ENCODE measurements at regions not wholly inside any gene's neighbourhood (a gene's known extent, or its start where the extent isn't known, plus 50 kb on each side); places are given as distances from the start of the nearest gene placed in this dataset.
"Not testable (repeated sequence)": the region's sequence is repeated elsewhere in the genome, so short reads cannot be mapped to it uniquely, and the experiment has no call there.

- FAIRE-seq; DNase-seq (ENCODE audit: low spot score): not testable (repeated sequence)
Measured at GRCh38 chr2:87476223-87476872, 271.5 kb upstream of the PLGLB2 start.

- DNase-seq (ENCODE audit: low spot score); FAIRE-seq: not testable (repeated sequence)
Measured at GRCh38 chr2:87476936-87477335, 271.0 kb upstream of the PLGLB2 start.

- not testable (repeated sequence) for DNase-seq (ENCODE audit: low spot score); FAIRE-seq
Measured at GRCh38 chr2:87477669-87478428, 270.0 kb upstream of the PLGLB2 start.

DNA sequence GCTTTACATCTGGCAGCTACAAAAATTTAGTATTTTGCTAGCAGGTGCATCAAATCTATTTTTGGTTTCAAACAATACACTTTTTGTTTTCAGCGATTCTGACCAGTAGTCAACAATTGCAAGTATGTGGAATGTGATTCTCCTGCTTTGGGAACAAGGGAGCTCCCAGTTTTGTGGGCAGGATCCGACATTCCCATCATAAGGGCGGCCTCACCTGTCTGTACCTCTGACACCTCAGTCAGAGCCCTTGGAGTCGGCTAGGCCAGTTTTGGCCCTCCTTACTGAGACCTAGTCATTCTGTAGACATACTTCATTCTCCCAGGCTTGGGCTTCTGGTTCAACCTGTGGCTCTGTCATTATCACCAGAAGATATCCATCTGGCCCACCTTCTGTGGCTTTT lies 269.0 kb upstream of the PLGLB2 start:
- DNase-seq (ENCODE audit: low spot score); FAIRE-seq: not testable (repeated sequence)

DNA sequence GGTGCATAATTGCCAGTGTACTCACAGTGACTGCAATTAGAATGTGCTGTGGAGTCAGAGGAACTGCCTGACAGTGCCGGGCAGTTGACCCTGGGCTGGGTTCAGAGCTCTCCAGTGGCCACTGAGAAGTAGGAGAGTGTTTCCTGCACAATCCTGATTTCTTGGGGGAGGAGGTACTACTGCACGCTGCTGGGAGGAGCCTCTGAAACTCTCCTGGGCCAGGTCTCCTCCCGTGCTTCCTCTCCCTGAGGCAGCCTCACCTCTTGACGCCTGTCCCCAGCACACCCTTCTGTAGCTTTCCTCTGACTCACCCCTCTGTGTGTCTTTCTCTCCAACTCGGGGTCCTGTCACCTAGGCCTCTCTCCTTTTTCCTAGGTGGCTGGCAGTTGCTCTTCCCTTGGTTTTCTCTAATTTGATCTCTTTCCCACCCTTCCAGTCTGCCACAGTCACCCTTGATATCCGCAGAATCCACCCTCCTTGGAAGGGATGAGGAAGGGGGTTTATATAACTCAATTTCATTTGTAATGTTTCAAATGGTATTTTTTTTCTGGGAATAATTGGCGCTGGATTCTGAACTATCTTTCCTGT lies 264.7 kb upstream of the PLGLB2 start:
- peak; percentile 48 for FAIRE-seq
- peak; percentile 46 for DNase-seq (ENCODE audit: low spot score)

DNA sequence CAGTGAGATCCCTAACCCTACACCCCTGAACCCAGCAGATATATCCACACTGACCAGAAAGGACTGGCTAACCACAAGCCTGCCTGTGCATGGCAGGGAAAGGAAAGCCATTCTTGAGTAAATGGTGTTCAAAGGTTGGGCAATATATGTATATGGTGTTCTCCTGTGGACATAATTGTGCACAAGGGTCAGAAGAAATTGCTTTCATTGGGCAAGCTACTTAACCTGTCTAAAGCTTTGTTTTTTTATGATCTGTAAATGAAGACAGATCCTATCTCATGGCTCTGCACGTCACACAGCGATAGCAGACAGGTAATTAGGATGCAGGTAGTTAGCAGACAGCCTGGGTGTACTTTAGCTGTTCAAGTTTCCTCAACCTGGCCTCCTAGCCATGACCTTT lies 263.5 kb upstream of the PLGLB2 start:
- not testable (repeated sequence) for DNase-seq (ENCODE audit: low spot score); FAIRE-seq

GRCh38 chr2:87485455-87485854 lies 262.4 kb upstream of the PLGLB2 start:
- FAIRE-seq, result not testable (repeated sequence)

GRCh38 chr2:87485884-87486283 lies 262.0 kb upstream of the PLGLB2 start:
- peak; percentile 49 for FAIRE-seq
- not testable (repeated sequence) for DNase-seq (ENCODE audit: low spot score)

More at GRCh38 chr2:87485455-87485854, 262.4 kb upstream of the PLGLB2 start:
- DNase-seq (ENCODE audit: low spot score), result not testable (repeated sequence)

DNA sequence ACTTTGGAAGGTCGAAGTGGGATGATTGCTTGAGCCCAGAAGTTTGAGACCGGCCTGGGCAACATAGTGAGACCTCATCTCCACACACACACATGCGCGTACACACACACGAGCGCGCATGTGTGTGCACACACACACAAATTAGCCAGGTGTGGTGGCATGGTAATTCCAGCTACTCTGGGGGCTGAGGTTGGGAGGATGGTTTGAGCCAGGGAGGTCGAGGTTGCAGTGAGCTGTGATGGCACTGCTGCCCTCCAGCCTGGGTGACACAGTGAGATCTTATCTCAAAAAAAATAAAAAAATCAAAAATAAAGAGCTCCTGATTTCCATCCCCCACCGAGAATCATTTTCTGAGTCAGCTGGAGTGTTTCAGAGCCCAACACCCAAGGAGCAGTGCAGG lies 261.5 kb upstream of the PLGLB2 start:
- FAIRE-seq; DNase-seq (ENCODE audit: low spot score): not testable (repeated sequence)

DNA sequence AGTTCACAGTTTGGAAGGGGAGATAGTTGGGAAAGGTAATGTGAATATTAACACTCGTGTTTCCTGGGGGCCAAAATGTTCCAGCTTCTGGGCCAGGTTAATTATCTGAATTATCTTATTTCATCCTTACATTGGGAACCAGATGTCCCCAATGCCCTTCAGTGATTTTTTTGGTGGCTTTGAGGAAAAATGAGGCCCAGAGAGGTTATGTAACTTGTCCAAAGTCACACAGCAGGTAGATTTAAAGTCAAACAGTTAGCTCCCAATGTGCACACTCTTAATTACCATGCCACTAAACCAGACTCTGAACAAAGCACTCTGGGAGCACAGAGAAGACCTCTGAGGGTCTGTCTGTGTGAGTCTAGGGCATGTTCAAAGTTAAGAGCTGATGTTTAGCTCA lies 259.9 kb upstream of the PLGLB2 start:
- DNase-seq (ENCODE audit: low spot score); FAIRE-seq: not testable (repeated sequence)

GRCh38 chr2:87488991-87489390 lies 258.9 kb upstream of the PLGLB2 start:
- not testable (repeated sequence) for DNase-seq (ENCODE audit: low spot score); FAIRE-seq

- DNase-seq (ENCODE audit: low spot score); FAIRE-seq: not testable (repeated sequence)
Measured at GRCh38 chr2:87494846-87495245, 253.0 kb upstream of the PLGLB2 start.

- not testable (repeated sequence) for FAIRE-seq; DNase-seq (ENCODE audit: low spot score)
Measured at GRCh38 chr2:87495455-87495854, 252.4 kb upstream of the PLGLB2 start.

- FAIRE-seq, result peak; percentile 86
- DNase-seq (ENCODE audit: low spot score), result not testable (repeated sequence)
Measured at GRCh38 chr2:87496036-87497006, 251.6 kb upstream of the PLGLB2 start.

- not testable (repeated sequence) for FAIRE-seq; DNase-seq (ENCODE audit: low spot score)
Measured at GRCh38 chr2:87497135-87497534, 250.8 kb upstream of the PLGLB2 start.

- not testable (repeated sequence) for FAIRE-seq; DNase-seq (ENCODE audit: low spot score)
Measured at GRCh38 chr2:87497700-87498099, 250.2 kb upstream of the PLGLB2 start.

DNA sequence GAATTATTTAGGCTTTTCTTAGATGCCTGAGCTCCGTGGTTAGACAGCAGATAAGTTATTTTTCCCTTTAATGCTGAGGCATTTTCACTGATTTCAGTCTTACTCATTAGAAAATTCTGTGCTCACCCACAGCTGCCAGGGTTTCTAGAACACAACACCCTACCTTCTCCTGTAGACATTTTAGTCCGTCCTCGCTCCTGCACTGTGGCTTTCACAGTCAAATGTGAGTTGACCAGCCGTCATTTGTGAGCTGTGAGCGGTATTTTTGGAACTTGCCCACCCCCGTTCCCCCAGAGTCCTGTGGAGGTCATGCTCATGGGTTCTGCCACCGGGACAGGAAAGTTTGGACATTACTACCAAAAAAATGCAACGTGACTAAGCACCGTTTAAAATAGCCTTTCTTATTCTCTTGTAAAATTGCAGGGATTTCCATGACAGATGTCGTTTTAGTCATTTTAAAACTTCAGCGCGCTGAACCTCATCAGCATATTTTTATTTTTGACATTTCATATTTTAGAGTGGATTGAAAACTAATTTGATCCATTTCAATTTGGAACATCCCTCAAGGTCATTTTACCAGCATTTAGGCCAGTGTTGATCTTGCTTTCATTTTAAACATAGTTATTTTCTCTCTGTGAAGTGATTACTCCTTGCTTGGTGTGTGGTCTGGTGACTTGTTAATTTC lies 249.6 kb upstream of the PLGLB2 start:
- not testable (repeated sequence) for DNase-seq (ENCODE audit: low spot score); FAIRE-seq

GRCh38 chr2:87498854-87499238 lies 249.0 kb upstream of the PLGLB2 start:
- peak; percentile 55 for FAIRE-seq
- not testable (repeated sequence) for DNase-seq (ENCODE audit: low spot score)

DNA sequence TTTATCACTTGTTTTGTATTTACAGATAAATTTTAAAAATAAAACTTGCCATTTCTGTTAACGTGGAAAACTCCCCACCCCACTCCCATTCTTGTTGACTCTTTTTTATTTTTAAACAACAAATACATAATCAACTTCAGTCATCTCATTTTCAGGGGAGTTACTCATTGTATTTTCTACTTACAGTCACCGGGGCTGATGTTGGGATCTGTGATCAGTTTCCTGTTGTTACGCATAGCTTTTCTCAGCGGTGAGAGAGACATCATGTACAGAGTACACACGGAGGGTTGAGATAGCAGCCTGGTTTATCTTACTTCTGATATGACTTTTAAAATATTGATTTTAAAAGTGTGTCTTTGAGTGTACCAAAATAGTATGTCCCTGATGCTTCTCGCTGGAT lies 248.0 kb upstream of the PLGLB2 start:
- not testable (repeated sequence) for DNase-seq (ENCODE audit: low spot score)
- peak; percentile 45 for FAIRE-seq

GRCh38 chr2:87500421-87500820 lies 247.5 kb upstream of the PLGLB2 start:
- DNase-seq (ENCODE audit: low spot score); FAIRE-seq: not testable (repeated sequence)
